OCI-LY1 (cell line): ENCODE measurements at regions not wholly inside any gene's neighbourhood (a gene's known extent, or its start where the extent isn't known, plus 50 kb on each side); places are given as distances from the start of the nearest gene placed in this dataset.

Experiments
- EZH2 ChIP-seq: fragments of 200-600 bp; sonication (generic), shearing (Covaris generic); IDR thresholded peaks from 2 replicates; pipeline ENCODE4 v1.8.0; 2017; ENCODE audit warnings: borderline replicate concordance, mixed run types, mild to moderate bottlenecking, antibody characterized with exemption, low read length, moderate library complexity, mixed read lengths
- TF ChIP-seq, protein P1 (sequence below): fragments of 200-600 bp; sonication (generic), shearing (Covaris generic); IDR thresholded peaks from 2 replicates; pipeline ENCODE4 v1.5.1; 2017; ENCODE audit warnings: mild to moderate bottlenecking, antibody characterized with exemption, low read length, moderate library complexity, mixed read lengths

DNA sequence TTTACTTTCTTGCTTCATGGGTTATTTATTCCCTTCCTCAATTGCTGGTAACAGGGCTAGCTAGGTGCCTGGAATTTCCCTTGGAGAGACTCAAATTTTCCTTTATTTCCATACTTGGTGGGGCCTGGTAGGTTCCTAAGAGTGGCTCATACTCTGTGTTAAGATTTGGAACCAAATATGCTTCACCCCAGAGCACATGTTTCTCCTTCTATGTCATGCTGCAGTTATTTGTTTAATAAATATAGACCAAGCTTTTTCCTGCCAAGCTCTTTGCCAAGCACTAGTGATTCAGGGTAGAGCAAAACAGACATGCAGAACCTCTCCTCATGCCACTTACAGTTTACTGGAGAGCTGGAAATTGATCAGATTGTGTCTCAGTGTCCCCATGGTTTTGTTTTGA, 290.3 kb upstream of the SGCD start:
- no peak for TF ChIP-seq EZH2
- TF ChIP-seq, protein P1, sequence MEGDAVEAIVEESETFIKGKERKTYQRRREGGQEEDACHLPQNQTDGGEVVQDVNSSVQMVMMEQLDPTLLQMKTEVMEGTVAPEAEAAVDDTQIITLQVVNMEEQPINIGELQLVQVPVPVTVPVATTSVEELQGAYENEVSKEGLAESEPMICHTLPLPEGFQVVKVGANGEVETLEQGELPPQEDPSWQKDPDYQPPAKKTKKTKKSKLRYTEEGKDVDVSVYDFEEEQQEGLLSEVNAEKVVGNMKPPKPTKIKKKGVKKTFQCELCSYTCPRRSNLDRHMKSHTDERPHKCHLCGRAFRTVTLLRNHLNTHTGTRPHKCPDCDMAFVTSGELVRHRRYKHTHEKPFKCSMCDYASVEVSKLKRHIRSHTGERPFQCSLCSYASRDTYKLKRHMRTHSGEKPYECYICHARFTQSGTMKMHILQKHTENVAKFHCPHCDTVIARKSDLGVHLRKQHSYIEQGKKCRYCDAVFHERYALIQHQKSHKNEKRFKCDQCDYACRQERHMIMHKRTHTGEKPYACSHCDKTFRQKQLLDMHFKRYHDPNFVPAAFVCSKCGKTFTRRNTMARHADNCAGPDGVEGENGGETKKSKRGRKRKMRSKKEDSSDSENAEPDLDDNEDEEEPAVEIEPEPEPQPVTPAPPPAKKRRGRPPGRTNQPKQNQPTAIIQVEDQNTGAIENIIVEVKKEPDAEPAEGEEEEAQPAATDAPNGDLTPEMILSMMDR, result no peak
